K562 (cell line): ENCODE measurements at regions not wholly inside any gene's neighbourhood (a gene's known extent, or its start where the extent isn't known, plus 50 kb on each side); places are given as distances from the start of the nearest gene placed in this dataset.

Experiments used
- ATAC-seq: fragments of 200-7000 bp; cut with Tn5 transposase; 3 replicates; pipeline ENCODE4 v1.9.1; 2020; ENCODE audit warnings: moderate library complexity
- BruUV-seq: library from RNA; stranded (reverse); fragments of 400-500 nt; replicated peaks from 2 replicates; lab custom pipeline; 2021; lab: Mats Ljungman, UMichigan
- CTCF ChIA-PET: fragments of 300-600 bp; formaldehyde crosslinking; extraction: SDS; loops from one replicate; lab custom pipeline; 2021; ENCODE audit warnings: low intra/inter-chr PET ratio; lab: Yijun Ruan, JAX
- POLR2A ChIA-PET: fragments of 300-600, 350-650 bp; sonication (Branson Sonifier 250); formaldehyde crosslinking; extraction: SDS; loops from one replicate; lab custom pipeline; 2021; ENCODE audit warnings: antibody characterized with exemption, inconsistent platforms; lab: Yijun Ruan, JAX
- DNase-seq, 4 experiments: peaks; one replicate each; pipeline versions ENCODE4 v3.0.0 to v3.0.0-alpha.2; 2011 to 2018; ENCODE audit warnings: low spot score in 3 of 4, mixed read lengths in 3 of 4; ENCODE audit errors: extremely low read depth in 1 of 4
- FAIRE-seq: peaks from 2 replicates; lab custom pipeline; 2011; peaks lifted over from hg19 to GRCh38; lab: Jason Lieb, UNC
- H2AFZ ChIP-seq: 2 replicates; pipeline ENCODE4 v1.6.0; 2011; ENCODE audit warnings: low read depth, low read length, control low read depth, inconsistent platforms
- H3K27ac ChIP-seq: fragments of 200-600 bp; 3 replicates; pipeline ENCODE4 v1.8.0; 2011; ENCODE audit warnings: low read depth, mild to moderate bottlenecking, control low read depth, inconsistent platforms, low read length, moderate library complexity, mixed read lengths; ENCODE audit errors: extremely low read depth
- H3K27me3 ChIP-seq, 2 experiments: fragments of 300-600 bp in 1 of 2; 2 replicates in 1 of 2; 3 replicates in 1 of 2; pipeline versions ENCODE4 v1.6.0 to v1.8.0; 2011; ENCODE audit warnings: inconsistent platforms in 2 of 2, low read length in 2 of 2, mild to moderate bottlenecking in 1 of 2, mixed read lengths in 1 of 2, moderate library complexity in 1 of 2; ENCODE audit not compliant: control insufficient read depth in 2 of 2, insufficient read depth in 2 of 2
- H3K36me3 ChIP-seq: fragments of 300-600 bp; 3 replicates; pipeline ENCODE4 v1.8.0; 2011; ENCODE audit warnings: mild to moderate bottlenecking, low read length, inconsistent platforms; ENCODE audit not compliant: control insufficient read depth, insufficient read depth
- H3K4me1 ChIP-seq, 2 experiments: fragments of 200-600 bp in 1 of 2; replicated peaks in 1 of 2; 2 replicates in 1 of 2; 3 replicates in 1 of 2; pipeline versions ENCODE4 v1.5.1 to v1.8.0; 2011; ENCODE audit warnings: inconsistent platforms in 2 of 2, low read length in 2 of 2, mild to moderate bottlenecking in 1 of 2, mixed read lengths in 1 of 2, moderate library complexity in 1 of 2; ENCODE audit not compliant: control insufficient read depth in 2 of 2, insufficient read depth in 2 of 2
- H3K4me2 ChIP-seq: 2 replicates; pipeline ENCODE4 v1.6.1; 2011; ENCODE audit warnings: low read length, control low read depth, inconsistent platforms, mixed read lengths; ENCODE audit not compliant: insufficient read depth
- H3K4me3 ChIP-seq: fragments of 200-600 bp; sonication (generic), shearing (Covaris generic); 2 replicates; pipeline ENCODE4 v1.5.1; 2016; ENCODE audit warnings: control low read depth, inconsistent platforms
- H3K79me2 ChIP-seq: fragments of 200-600 bp; 3 replicates; pipeline ENCODE4 v1.8.0; 2011; ENCODE audit warnings: low read length, inconsistent platforms; ENCODE audit not compliant: control insufficient read depth, insufficient read depth
- H3K9ac ChIP-seq, 2 experiments: 2 replicates each; pipeline versions ENCODE4 v1.6.0 to v1.6.1; 2011; ENCODE audit warnings: low read depth in 2 of 2, low read length in 2 of 2, control low read depth in 1 of 2, inconsistent platforms in 1 of 2, mild to moderate bottlenecking in 1 of 2, mixed read lengths in 1 of 2; ENCODE audit not compliant: insufficient read depth in 1 of 2
- H3K9me1 ChIP-seq: one replicate; pipeline ENCODE4 v1.6.0; 2011; ENCODE audit warnings: inconsistent platforms, mild to moderate bottlenecking, low read length, moderate library complexity; ENCODE audit not compliant: control insufficient read depth, insufficient read depth
- H3K9me3 ChIP-seq: replicated peaks from 2 replicates; pipeline ENCODE4 v1.5.1; 2011; ENCODE audit warnings: low read depth, low read length, inconsistent platforms; ENCODE audit not compliant: control insufficient read depth, insufficient read depth
- H4K20me1 ChIP-seq: replicated peaks from 2 replicates; pipeline ENCODE4 v1.6.1; 2011; ENCODE audit warnings: low read length, inconsistent platforms, mixed read lengths; ENCODE audit not compliant: control insufficient read depth, insufficient read depth
- ARID1B ChIP-seq: fragments of 450-650 bp; IDR thresholded peaks from 2 replicates; pipeline ENCODE4 v1.6.1; 2016; ENCODE audit warnings: antibody characterized with exemption, mild to moderate bottlenecking, inconsistent platforms
- ARNT ChIP-seq, 2 experiments: fragments of 450-650 bp; IDR thresholded peaks; 2 replicates each; pipeline ENCODE4 v1.6.1; 2016; ENCODE audit warnings: mild to moderate bottlenecking in 1 of 2
- DLX4 ChIP-seq: fragments of 250-450 bp; sonication (Bioruptor Pico); IDR thresholded peaks from 2 replicates; pipeline ENCODE4 v1.6.1; 2021; ENCODE audit warnings: mild to moderate bottlenecking
- ESRRB ChIP-seq: fragments of 250-450 bp; sonication (Bioruptor Pico); IDR thresholded peaks from 2 replicates; pipeline ENCODE4 v1.5.0; 2020; ENCODE audit warnings: mild to moderate bottlenecking, moderate library complexity, borderline replicate concordance
- FOXK1 ChIP-seq: sonication (generic); formaldehyde crosslinking; IDR thresholded peaks from 2 replicates; pipeline ENCODE4 v1.8.0; 2022; ENCODE audit warnings: missing genetic modification reagents, mild to moderate bottlenecking, borderline replicate concordance
- HNRNPUL1 ChIP-seq: fragments of 200-400 bp; formaldehyde crosslinking; IDR thresholded peaks from 2 replicates; pipeline ENCODE4 v1.6.1; 2017; ENCODE audit warnings: low read length
- MCM5 ChIP-seq: fragments of 450-650 bp; IDR thresholded peaks from 2 replicates; pipeline ENCODE4 v1.6.1; 2016; ENCODE audit warnings: low read depth
- ZNF165 ChIP-seq: fragments of 250-450 bp; sonication (Bioruptor Pico); IDR thresholded peaks from 2 replicates; pipeline ENCODE4 v1.4.0; 2020; ENCODE audit warnings: borderline replicate concordance
- ZNF239 ChIP-seq: fragments of 250-450 bp; sonication (Bioruptor Pico); IDR thresholded peaks from 2 replicates; pipeline ENCODE4 v1.4.0; 2020; ENCODE audit warnings: mild to moderate bottlenecking
- ZNF324 ChIP-seq: fragments of 250-450 bp; sonication (Bioruptor Pico); IDR thresholded peaks from 2 replicates; pipeline ENCODE4 v1.4.0; 2020; ENCODE audit warnings: mild to moderate bottlenecking
- ZNF347 ChIP-seq: fragments of 450-650 bp; formaldehyde crosslinking; IDR thresholded peaks from 2 replicates; pipeline ENCODE4 v1.4.0; 2020; ENCODE audit warnings: low read depth, mild to moderate bottlenecking, moderate library complexity
- ZNF518B ChIP-seq: fragments of 250-450 bp; sonication (Bioruptor Pico); IDR thresholded peaks from 2 replicates; pipeline ENCODE4 v1.5.0; 2021; ENCODE audit warnings: mild to moderate bottlenecking, moderate library complexity
- ZNF76 ChIP-seq: fragments of 250-450 bp; sonication (Bioruptor Pico); IDR thresholded peaks from 2 replicates; pipeline ENCODE4 v1.4.0; 2020; ENCODE audit warnings: mild to moderate bottlenecking, moderate library complexity, borderline replicate concordance
- WGBS: fragments of 100-300 bp; shearing (Covaris generic); methylation state at CpG from one replicate; pipeline ENCODE4 v1.1.6; 2016; ENCODE audit warnings: low coverage, mixed read lengths; ENCODE audit not compliant: insufficient coverage; ENCODE audit errors: missing lambda C conversion rate; 5-methylcytosine and 5-hydroxymethylcytosine counted together
- in situ Hi-C: fragments of 300-500 bp; cut with MboI; formaldehyde crosslinking; loops from 4 replicates; pipeline ENCODE4 v1.15.0; 2018; ENCODE audit warnings: inconsistent platforms, mixed read lengths
- intact Hi-C: fragments of 100-400 bp; cut with micrococcal nuclease; formaldehyde crosslinking; loops from 2 replicates; pipeline ENCODE4 v1.14.2; 2022

DNA sequence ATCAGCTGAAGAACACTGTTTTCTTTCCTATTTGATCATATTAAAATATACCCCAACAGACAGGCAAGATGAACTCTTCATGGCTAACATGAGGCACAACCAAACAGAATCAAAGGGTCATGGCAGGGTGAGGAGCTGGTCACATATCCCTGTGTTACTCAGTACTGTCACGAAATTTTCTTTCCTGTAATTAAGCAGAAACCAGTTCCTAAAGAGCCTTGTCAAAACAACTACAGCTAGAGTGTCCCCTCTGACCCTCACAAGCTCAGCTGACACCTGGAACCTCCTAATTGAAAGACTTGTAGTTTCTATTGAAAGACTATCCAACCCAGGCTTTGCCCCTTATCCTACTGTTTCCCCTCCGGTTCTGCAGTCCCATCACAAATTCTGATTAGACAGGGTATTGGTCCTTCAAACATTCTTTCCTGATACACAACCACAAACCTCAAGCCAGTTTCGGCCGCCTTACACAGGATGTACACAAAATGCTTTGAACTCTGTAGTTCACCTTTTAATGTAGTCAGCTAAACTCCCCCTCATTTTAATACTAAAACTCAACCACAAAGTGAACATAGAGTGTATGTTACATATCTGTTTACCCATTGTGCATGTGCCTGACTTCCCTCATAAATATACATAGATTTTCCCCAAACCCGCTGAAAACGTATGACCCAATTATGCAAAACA lies 651.9 kb downstream of the MRPL39 start:
- DNase-seq = no peak
- Histone ChIP-seq H2AFZ (no peak overlapping the region), H3K4me1 (no peaks in the 10 kb centered on the region), H3K4me2 (no peak overlapping the region), H3K4me3 (no peak overlapping the region), H4K20me1 (no peaks in the 10 kb centered on the region), H3K9me1 (no peaks in the 10 kb centered on the region), H3K9ac (no peak overlapping the region), H3K79me2 (no peaks in the 10 kb centered on the region), H3K36me3 (no peaks in the 10 kb centered on the region), H3K9me3 (no peaks in the 10 kb centered on the region), H3K27ac (no peak overlapping the region), H3K27me3 (no peaks in the 10 kb centered on the region)
- ChIA-PET POLR2A (no interaction called here), CTCF (no interaction called here)
- intact Hi-C loops (no loop called here), in situ Hi-C loops (no loop called here)
- no peak for ATAC-seq
- TF ChIP-seq ZNF76 (CRISPR knock-in tag) = no peak
- TF ChIP-seq ZNF347 (CRISPR knock-in tag) = no peak
- no peak for TF ChIP-seq ARNT (IDR thresholded peaks at IDR 0.05)
- no peak for TF ChIP-seq FOXK1 (CRISPR knock-in tag)
- BruUV-seq = no TSS peak
- FAIRE-seq = no peak
- WGBS = under 1% methylated on average over 6 of the region's 6 CpGs

GRCh38 chr21:24948186-24948585 lies 659.1 kb downstream of the MRPL39 start:
- Histone ChIP-seq H3K27ac (no peak overlapping the region), H3K9me3 (no peaks in the 10 kb centered on the region), H3K4me3 (no peak overlapping the region), H3K27me3 (no peaks in the 10 kb centered on the region), H3K9me1 (no peaks in the 10 kb centered on the region), H3K4me1 (no peaks in the 10 kb centered on the region), H3K9ac (no peak overlapping the region), H2AFZ (no peak overlapping the region), H3K36me3 (no peaks in the 10 kb centered on the region), H4K20me1 (no peaks in the 10 kb centered on the region), H3K4me2 (no peak overlapping the region), H3K79me2 (no peaks in the 10 kb centered on the region)
- ATAC-seq (no peak), FAIRE-seq (no peak), DNase-seq (no peak)
- ChIA-PET CTCF (no interaction called here), POLR2A (no interaction called here)
- intact Hi-C loops (no loop called here), in situ Hi-C loops (no loop called here)
- BruUV-seq = no TSS peak
- WGBS = 2% methylated on average over 4 of the region's 4 CpGs
- TF ChIP-seq ARID1B (no peak), ZNF165 (CRISPR knock-in tag) (no peak), HNRNPUL1 (no peak), ZNF324 (CRISPR knock-in tag) (no peak), ZNF518B (CRISPR knock-in tag) (no peak), ZNF239 (CRISPR knock-in tag) (no peak), MCM5 (no peak), DLX4 (CRISPR knock-in tag) (no peak), ESRRB (CRISPR knock-in tag) (no peak)
